ENCODE measurements at regions not wholly inside any gene's neighbourhood (a gene's known extent, or its start where the extent isn't known, plus 50 kb on each side); places are given as distances from the start of the nearest gene placed in this dataset.

DNA sequence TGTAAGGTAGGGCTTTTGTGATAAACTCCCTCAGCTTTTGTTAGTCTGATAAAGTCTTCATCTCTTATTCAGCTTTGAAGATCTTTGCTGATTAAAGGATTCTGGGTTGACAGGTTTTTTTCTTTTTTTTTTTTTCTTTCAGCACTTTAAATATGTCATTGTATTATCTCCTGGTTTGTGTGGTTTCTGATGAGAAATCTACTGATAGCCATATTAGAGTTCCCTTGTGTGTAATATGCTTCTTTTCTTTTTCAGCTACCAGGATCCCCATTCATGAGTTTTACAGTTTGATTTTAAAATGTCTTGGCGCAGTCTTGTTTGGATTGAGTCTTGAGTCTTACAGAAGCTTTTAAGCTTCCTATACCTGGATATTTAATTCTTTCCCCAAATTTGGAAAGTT is 504.5 kb downstream of the TLL1 start:
- no peak for DNase-seq

DNA sequence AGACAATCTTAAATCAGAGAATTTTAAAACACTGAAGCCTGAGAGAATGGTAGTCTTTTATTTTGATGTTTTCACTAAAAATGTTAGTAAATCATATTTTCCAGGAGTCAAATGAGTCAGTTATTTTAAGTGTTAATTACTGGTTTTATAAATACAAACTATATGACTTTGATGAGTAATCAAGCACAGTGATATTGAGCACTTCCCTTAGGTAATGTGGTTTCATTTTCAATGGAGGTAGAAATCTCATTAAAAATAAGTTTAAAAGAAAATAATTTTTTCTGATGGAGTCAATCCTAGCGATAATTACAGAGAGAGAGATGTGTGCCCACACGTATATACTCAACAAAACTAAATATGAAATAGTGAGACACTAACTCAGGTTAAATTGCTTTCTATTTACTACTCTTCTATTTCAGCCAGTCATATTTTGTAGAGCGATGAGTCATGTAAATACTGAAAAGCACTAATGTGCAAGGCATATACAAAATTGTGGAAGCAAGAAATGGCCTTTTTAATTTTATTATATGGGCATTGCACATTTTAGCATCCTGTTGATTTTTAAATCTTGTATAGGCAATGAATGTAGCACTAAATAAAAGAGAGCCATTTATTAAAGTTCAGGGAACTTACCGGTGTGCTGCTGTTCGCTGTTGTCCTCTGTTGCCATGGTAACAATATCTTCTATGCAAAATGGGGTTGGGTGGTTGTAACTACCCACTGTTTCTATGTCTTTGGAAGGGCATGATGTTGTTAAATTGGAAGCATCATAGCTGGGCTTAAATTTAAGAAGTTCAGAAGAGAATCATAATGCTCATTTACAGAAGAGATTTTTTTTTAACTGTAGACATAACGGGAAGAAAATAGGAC is 513.7 kb downstream of the TLL1 start:
- DNase-seq = no peak

DNA sequence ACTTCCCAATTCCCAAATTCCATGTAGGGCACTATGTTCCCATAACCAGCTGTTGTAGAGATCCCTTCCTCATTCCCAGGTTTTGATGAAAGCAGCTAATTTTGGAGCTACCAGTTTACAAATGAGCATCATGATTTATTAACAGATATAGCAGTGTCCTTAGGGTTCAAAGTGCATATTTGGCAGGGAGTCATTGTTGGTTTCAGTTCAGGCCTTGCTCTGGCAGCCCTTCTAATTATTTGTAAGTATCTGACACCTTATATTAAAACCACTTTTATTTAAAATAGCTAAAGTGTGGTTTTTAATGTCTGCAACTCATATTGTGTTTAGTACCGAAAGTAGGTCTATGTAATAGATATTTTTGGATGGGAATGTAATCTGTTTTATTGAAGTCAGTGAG is 518.5 kb downstream of the TLL1 start:
- no peak for DNase-seq

DNA sequence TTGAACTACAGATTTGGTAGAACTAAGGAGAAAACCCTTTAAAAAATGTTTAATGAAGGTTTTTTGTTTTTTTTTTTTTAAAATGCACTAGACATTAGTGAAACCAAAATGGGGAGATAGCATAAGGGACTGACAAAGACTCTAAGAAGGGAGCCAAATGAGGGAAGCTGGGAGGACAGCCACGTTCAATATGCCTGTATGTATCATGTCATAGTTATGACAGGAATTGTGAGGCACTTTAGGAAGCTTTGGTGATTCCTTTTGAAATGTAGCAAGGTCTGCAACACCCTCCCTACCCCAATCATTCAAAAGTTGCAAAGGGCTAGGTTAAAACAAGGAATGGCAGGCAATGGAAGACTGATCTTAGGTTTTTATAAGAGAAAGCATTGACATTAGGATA is 526.0 kb downstream of the TLL1 start:
- no peak for DNase-seq

DNA sequence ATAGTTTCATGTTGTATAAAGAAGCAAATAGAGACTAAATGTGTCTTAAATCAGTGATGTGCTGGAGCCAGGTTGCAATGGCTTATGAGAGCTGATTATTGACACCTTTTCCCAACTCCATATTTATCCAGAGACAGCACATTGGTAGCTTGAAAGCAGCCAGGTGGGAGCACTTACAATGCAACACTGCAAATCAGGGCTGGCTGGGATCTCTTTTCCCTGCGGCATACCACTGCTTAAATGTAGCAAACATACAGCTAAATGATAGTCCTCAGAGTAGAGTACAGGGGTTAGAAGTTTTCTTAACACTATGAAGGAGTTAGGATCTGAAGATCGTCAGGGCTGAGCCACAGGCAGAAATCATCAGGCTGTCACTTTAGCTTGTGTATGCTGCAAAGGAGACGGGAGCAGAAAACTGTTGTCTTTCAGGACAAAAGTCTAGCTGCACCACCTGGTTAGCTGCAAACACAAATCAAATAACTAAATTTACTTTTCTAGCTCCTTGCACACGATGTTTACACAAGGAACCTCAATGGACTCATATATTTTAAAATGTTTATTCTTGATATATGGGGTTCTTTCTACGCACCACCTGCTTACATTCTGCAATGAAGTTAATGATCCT is 527.3 kb downstream of the TLL1 start:
- peak; percentile 86 for DNase-seq

DNA sequence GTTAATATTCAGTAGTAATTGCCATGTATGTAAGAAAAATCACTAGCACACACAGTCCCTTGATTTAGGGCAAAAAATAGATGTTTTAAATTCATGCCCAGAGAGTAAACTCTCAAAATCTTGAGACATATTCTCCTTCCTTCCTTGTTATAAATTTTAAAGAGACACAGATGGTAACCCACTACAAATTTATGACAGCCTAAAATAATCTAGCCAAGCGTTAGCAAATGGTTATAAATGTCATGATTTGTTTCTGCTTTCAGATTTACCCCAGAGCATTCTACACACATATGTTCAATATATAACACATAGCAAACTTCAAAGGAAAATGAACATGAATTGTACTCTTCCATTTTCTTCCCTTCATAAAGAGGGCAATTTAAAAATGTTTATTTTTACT is 540.3 kb downstream of the TLL1 start:
- no peak for DNase-seq

DNA sequence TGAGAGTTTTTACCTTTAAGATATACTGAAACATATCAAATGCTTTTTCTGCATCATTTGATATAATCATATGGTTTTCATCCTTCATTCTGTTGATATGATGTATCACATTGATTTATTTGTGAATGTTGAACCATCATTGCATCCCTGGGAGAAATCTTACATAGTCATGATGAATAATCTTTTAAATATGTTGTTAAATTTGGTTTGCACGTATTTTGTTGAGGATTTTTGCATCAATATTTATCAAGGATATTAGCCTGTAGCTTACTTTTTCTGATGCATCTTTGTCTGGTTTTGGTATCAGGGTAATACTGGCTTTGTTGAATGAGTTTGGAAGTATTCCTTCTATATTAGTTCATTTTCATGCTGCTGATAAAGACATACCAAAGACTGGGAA is 541.4 kb downstream of the TLL1 start:
- no peak for DNase-seq

DNA sequence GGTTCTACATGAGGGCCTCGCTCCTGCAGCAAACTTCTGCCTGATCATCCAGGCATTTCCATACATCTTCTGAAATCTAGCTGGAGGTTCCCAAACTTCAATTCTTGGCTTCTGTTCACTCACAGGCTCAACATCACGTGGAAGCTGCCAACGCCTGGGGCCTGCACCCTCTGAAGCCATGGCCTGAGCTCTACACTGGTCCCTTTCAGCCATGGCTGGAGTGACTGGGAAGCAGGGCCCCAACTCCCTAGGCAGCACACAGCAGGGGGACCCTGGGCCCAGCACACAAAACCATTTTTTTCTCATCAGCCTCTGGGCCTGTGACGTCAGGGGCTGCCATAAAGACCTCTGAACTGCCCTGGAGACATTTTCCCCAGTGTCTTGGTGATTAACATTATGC is 542.7 kb downstream of the TLL1 start:
- DNase-seq = no peak

DNA sequence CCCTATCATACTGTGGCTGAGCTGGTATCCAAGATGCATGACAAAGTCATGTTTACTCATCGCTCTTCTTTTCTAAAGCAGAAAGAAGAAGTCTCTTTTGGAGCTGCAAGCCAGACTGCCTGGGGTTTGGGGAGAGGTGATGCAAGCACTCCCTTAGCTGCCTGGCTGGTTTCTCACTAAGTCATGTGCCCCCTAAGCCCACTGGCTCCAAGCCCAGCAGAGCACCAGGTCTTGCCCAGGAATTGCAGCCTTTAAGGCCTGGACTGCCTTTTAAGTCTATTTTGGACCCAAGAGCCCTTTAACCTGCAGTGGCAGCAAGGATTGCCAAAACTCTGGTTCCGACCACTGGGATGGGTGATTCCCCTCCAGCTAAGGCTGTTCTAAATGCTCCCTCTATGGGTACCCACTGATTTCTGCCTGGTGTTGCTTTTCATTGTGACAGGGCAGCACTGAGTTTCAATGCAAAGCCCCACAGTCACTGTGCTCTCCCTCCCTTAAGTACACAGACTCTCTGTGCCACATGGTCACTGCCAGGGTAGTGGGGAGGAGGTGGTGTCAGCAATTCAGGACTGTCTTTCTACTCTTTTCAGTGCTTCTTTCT is 548.6 kb downstream of the TLL1 start:
- DNase-seq = no peak

DNA sequence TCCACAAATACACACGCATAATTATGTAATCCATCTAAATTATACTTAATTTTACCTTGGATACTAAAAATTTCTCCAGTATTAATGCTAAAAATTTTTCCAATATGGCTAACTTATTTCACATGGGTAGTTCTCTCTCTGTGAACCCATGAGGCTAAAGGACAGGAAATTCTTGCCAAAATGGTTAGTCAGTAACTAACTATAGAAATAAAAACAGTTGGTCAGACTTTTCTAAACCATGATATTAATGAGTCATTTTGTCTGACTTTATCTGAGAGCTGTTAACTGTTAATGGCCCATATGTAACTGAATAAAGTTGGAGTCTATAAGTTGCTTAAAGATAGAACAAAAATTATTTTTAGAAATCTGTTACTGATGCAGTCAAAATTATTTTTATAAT is 549.4 kb downstream of the TLL1 start:
- no peak for DNase-seq

DNA sequence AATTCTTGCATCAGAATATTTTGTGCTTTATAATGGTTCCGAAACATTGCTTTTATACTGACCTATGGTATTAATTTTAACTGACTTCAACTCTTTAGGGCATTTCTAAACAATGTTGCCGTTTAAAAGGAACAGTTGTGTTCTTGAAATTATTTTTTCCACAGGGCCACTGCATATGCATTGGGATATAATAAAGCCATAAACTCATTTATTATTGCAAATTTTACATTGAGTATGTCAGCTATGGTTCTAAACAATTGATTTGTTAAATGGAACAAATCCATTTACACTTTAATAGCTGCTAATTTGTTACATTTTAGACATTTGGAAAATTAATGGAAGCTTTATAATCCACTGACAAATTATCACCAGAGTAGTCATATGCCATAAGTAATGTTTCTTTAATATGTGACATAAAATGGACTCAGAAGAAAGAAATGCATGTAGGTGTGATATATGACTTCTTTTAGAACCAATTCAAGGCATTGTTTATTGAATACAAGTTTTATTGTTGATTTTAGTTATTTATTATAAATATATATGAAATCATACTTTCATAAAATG is 553.3 kb downstream of the TLL1 start:
- DNase-seq = no peak

DNA sequence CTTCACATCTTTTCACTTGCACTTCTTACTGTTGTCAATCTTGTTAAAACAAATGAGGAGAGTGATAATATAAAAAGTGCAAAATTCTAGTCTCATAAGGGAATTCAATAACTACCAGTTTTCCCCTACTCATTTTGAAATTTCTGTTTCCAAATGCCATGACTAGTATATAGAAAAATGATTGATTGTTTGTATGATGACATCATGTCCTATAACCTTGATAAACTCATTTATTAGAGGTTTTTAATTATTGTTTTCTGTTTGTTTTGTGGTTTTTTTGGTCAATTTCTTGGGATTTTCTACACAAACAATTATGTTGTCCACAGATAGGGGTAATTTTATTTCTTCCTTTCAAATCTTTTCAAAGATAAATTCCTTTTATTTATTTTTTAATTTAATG is 559.1 kb downstream of the TLL1 start:
- DNase-seq = no peak

DNA sequence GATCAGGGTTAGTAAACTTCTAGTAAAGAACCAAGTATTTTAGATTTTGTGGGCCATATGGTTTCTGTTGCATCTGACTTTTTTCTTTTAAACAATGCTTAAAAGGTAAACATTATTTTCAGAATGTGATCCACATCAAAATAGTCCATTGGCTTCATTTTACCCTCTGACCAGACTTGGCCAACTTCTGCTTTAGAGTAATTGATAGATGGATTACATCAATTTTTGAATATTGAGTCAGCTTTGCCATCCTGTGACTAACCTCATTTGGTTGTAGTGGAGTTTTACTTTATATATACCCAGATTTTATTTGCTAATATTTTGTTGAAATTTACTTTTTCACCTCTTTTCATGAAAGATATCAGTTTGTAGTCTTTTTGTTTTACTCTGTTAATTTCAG is 559.8 kb downstream of the TLL1 start:
- no peak for DNase-seq

DNA sequence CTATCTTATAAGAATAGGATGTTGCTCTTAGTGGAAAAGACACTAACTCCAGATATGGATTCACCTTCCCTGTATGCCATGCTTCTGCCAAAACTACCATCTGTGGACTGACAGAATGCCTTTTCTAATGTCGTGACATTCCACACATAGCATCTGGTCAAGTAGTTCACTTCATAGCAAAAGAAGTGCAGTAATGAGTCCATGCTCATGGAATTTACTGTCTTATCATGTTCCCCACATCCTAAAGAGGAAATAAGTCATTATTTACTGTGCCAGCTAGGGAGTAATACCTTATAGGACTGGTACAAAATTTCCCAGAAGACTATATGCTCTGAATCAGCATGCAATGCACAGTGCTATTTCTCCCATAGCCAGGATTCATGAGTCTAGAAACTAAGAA is 562.4 kb downstream of the TLL1 start:
- DNase-seq = no peak

DNA sequence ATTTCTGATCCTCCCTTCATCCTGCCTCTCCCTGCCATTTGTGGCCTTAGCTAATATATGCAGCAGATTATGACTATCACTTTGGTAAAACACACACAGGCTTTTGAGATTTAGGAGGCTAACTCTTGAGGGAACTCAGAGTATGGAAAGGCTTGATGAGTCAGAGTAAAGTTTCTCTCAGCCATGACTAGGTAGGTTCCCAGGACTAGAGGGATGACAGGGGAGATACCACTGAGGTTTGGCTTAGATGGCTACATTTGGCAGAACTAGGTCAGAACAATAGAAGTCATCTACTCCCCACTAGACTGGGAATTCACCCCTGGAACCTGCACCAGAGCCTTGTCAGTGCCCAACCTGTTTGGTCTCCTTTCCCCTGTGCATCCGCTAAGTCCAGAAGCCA is 585.7 kb downstream of the TLL1 start:
- DNase-seq = no peak

DNA sequence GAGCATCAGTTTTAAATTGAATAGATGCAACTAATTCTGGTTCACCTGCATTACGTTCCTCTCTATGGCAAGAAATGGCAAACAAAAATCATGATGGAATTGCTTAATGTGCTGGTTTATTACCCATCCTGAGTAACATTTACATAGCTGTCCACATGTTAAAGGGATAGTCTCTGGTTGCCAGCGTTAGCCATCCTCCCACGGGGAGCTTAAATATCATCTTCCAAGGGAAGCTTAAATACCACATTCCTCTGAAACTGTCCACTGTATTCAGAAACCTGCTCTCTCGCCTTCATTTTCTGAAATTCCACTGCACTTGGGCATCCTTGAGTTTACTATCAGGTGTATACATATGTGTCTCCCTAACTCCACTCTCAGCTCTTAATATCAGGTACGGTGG is 586.6 kb downstream of the TLL1 start:
- DNase-seq = no peak

DNA sequence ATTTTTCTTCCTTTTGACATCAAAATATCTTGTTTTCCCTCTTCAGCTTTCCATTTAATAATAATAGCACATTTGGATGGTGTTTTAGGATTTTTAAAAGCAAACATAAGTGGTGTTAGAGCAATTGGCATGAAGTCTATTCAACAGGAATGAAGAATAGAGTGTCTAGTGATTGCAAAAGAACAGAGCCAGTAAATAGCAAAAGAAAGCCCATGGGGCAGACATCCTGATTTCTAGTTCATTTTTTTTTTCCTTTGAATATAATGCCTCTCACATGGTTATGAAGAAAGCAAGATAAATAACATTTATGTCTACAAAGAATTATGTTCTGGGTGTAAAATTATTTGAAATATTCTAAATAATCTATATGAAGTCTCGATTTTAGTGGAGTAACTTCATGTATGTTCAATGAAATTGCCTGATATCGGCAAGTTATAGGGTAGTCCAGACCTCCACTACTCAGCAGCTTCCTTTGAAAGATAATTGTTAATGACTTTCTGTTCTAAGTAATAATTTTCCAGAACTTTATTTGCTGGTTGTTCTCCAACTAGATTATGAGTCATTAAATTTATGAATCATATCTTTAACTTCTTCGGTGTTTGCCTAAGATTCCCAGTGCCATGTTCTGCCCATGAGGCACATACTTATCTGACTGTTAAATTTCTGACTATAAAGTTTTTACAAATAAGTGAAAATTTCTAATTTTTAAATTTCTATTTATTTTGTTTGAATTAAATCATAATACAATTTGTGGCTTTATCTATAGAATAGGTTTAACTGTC is 587.9 kb downstream of the TLL1 start:
- DNase-seq = no peak

DNA sequence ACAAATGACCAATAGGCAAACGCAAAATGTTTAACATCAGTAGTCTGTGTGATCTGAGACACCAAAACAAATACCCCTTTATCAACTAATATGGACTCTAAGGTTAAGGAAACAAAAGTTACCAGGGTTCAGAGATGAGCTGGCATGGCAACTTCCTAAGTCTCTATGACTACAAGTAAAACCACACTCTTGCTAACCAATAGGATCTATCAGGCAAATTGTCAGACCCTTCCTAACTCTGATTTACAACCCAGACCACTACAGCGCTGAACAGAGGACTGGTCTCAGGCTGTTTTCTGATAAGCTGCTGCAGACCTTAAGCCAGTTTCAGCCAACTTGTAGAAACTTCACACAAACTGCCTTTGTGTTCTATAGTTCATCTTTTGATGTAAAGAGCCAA is 608.0 kb downstream of the TLL1 start:
- DNase-seq = no peak

DNA sequence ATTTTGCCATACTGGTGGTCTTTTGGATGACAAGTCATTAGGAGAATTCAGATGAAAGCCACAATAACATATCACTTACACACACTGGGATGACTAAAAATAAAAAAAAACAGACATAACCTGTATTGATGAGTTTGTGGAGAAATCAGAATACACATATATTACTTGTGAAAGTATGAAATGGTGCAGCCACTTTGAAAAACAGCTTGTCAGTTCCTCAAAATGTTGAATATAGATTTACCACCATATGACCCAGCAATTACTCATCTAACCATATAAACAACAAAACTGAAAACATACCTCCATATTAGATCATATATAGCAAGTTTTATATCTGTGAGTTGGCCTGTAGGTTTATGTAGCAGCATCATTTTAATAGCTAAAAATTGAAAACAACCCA is 608.7 kb downstream of the TLL1 start:
- DNase-seq = no peak

DNA sequence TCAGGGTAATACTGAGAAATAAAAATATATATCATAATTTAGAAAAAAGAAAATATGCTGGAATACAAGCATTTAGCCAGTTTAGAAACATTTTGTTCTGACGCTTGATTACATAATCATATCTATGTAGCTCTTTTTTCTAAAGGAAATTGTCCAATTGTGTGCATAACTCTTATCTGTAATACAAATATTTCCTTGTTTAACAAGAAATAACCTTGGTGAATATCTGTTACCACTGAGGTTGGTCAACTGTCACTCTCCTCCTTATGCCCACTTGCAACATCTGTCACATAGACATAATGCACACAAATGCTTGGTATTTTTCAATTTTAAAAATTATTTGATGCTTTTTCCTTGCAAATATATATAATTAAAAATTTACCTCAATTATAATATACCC is 609.7 kb downstream of the TLL1 start:
- no peak for DNase-seq

DNA sequence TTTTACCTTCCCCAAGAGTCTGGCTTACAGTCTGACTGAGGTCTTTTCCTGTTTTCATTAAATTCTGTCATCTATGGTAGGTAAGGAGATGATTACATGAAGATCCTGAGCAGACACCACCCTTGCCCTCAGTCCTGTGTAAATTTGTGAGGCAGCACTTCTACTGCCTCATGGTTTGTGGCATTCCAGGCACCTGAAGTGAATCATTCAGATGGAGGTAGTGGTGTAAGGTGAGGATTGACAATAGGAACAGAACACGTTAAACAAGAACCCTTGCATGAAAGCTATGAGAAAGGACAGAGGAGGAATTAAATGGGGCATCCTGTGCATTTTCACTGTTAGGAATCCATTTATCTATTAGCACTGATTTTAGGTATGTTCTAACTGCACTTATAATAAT is 618.6 kb downstream of the TLL1 start:
- DNase-seq = no peak

DNA sequence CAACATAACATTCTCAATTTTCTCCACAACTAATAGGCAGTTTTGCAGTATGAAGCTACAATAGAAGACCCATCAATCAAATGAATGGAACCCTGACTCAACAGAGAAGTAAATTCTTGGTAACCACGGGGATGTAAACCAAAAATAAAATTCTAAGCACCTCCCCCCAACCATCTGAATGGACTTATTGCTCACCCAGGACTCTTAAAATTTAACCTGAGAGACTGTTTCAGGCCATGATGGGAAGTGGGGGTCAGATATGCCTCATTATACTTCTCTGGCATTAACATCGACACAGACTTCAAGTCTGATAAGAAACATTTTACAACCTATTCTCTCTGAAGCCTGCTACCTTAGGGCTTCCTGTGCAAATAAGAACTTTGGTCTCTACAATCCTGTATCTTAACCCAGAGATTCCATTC is 620.9 kb downstream of the TLL1 start:
- no peak for DNase-seq

DNA sequence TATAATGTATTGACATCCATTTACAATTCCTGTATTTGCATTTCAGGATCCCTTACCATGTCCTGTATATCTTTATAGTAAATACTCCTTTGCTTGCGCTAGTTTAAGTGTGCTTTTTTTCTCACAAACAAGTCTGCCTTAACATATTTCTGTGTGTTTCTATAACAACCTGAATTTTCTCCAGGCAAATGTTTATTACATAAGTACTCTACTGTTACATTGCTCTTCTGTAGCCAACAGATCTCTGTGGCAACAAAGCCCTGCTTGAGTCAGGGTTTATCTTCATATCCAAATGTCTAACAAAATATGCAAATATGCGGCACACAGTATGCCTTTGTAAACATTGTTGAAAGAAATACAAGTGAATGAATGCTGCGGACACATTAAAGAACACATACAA is 625.5 kb downstream of the TLL1 start:
- DNase-seq = peak; percentile 96

All from NCI-H526 treated with DMSO at 0.1 percent for 48 hours (cell line).